Fibroblast of lung (primary cell): ENCODE measurements at regions not wholly inside any gene's neighbourhood (a gene's known extent, or its start where the extent isn't known, plus 50 kb on each side); places are given as distances from the start of the nearest gene placed in this dataset.

Source experiments
- DNase-seq, 2 donors: peaks; one replicate each; pipeline versions ENCODE4 v3.0.0 to v3.0.0-alpha.2; 2010; ENCODE audit warnings: low read depth in 2 of 2
- H2AFZ ChIP-seq: 2 replicates; pipeline ENCODE4 v1.5.1; 2012; ENCODE audit warnings: low read length, control low read depth, inconsistent platforms
- H3K27ac ChIP-seq: 2 replicates; pipeline ENCODE4 v1.5.1; 2011; ENCODE audit warnings: low read length, control low read depth; ENCODE audit not compliant: insufficient read depth
- H3K27me3 ChIP-seq: 2 replicates; pipeline ENCODE4 v1.5.1; 2011; ENCODE audit warnings: mild to moderate bottlenecking, low read length; ENCODE audit not compliant: control insufficient read depth, insufficient read depth
- H3K36me3 ChIP-seq: 2 replicates; pipeline ENCODE4 v1.5.1; 2011; ENCODE audit warnings: low read length; ENCODE audit not compliant: control insufficient read depth, insufficient read depth
- H3K4me1 ChIP-seq: 2 replicates; pipeline ENCODE4 v1.5.1; 2011; ENCODE audit warnings: low read length; ENCODE audit not compliant: control insufficient read depth, insufficient read depth; ENCODE audit errors: extremely low read depth
- H3K4me2 ChIP-seq: 2 replicates; pipeline ENCODE4 v1.5.1; 2011; ENCODE audit warnings: low read length, control low read depth; ENCODE audit not compliant: insufficient read depth; ENCODE audit errors: extremely low read depth
- H3K4me3 ChIP-seq, 4 experiments: fragments of 200-600 bp in 1 of 4; sonication (generic) in 1 of 4; replicated peaks in 1 of 4; 2 replicates each; pipeline ENCODE4 v1.5.1; 2011 to 2016; ENCODE audit warnings: low read length in 4 of 4, low read depth in 3 of 4, mild to moderate bottlenecking in 3 of 4, control low read depth in 2 of 4, inconsistent platforms in 1 of 4, mixed read lengths in 1 of 4; ENCODE audit not compliant: insufficient read depth in 1 of 4; ENCODE audit errors: control extremely low read depth in 1 of 4
- H3K79me2 ChIP-seq: 2 replicates; pipeline ENCODE4 v1.5.1; 2012; ENCODE audit warnings: mild to moderate bottlenecking, low read length, inconsistent platforms; ENCODE audit not compliant: control insufficient read depth, insufficient read depth
- H3K9ac ChIP-seq: 2 replicates; pipeline ENCODE4 v1.5.1; 2011; ENCODE audit warnings: mild to moderate bottlenecking, low read length, control low read depth; ENCODE audit not compliant: insufficient read depth
- H3K9me3 ChIP-seq: 2 replicates; pipeline ENCODE4 v1.5.1; 2012; ENCODE audit warnings: low read depth, low read length; ENCODE audit not compliant: control insufficient read depth, insufficient read depth
- H4K20me1 ChIP-seq: 2 replicates; pipeline ENCODE4 v1.5.1; 2011; ENCODE audit warnings: low read length; ENCODE audit not compliant: control insufficient read depth, insufficient read depth; ENCODE audit errors: extremely low read depth
- CTCF ChIP-seq, 2 donors: IDR thresholded peaks in 1 of 2; conservative IDR thresholded peaks in 1 of 2; 1 replicate in 1 of 2; 2 replicates in 1 of 2; pipeline ENCODE4 v1.5.1; 2011 to 2012; ENCODE audit warnings: low read length in 2 of 2, control low read depth in 1 of 2, inconsistent platforms in 1 of 2, low read depth in 1 of 2, mild to moderate bottlenecking in 1 of 2
- EZH2 ChIP-seq: IDR thresholded peaks from 2 replicates; pipeline ENCODE4 v1.5.1; 2012; ENCODE audit warnings: low read length, control low read depth, mild to moderate bottlenecking; ENCODE audit errors: missing control alignments

GRCh38 chr11:127191261-127191660, 190.7 kb upstream of the KIRREL3 start:
- no peak for TF ChIP-seq EZH2
- no peak for TF ChIP-seq CTCF (conservative IDR thresholded peaks at IDR 0.05 in 1 of 2, IDR thresholded peaks at IDR 0.05 in 1 of 2; ENCODE audit: low read depth in 1 of 2, low read length in 2 of 2)
- Histone ChIP-seq H3K27ac (no peak overlapping the region), H3K4me1 (no peaks in the 10 kb centered on the region), H4K20me1 (no peaks in the 10 kb centered on the region), H3K79me2 (no peaks in the 10 kb centered on the region), H3K9ac (no peak overlapping the region), H3K9me3 (no peaks in the 10 kb centered on the region), H3K36me3 (no peaks in the 10 kb centered on the region), H3K4me2 (no peak overlapping the region), H2AFZ (no peak overlapping the region), H3K4me3 (no peak overlapping the region), H3K27me3 (no peaks in the 10 kb centered on the region)
- DNase-seq, result no peak

- Histone ChIP-seq H3K27me3 (no peaks in the 10 kb centered on the region), H3K4me2 (no peak overlapping the region), H3K79me2 (no peaks in the 10 kb centered on the region), H4K20me1 (no peaks in the 10 kb centered on the region), H3K4me3 (no peak overlapping the region), H3K9me3 (no peaks in the 10 kb centered on the region), H3K4me1 (no peaks in the 10 kb centered on the region), H3K9ac (no peak overlapping the region), H3K36me3 (no peaks in the 10 kb centered on the region), H2AFZ (no peak overlapping the region), H3K27ac (no peak overlapping the region)
- TF ChIP-seq EZH2 (no peak), CTCF (conservative IDR thresholded peaks at IDR 0.05 in 1 of 2, IDR thresholded peaks at IDR 0.05 in 1 of 2; ENCODE audit: low read depth in 1 of 2, low read length in 2 of 2) (no peak)
- DNase-seq, result no peak
These were observed 182.1 kb upstream of the KIRREL3 start for GRCh38 chr11:127182586-127183203.

- Histone ChIP-seq H3K9me3 (no peaks in the 10 kb centered on the region), H3K79me2 (no peaks in the 10 kb centered on the region), H2AFZ (no peak overlapping the region), H3K9ac (no peak overlapping the region), H3K27ac (no peak overlapping the region), H3K4me3 (no peak overlapping the region), H3K36me3 (no peaks in the 10 kb centered on the region), H3K4me1 (no peaks in the 10 kb centered on the region), H3K27me3 (no peaks in the 10 kb centered on the region), H3K4me2 (no peak overlapping the region), H4K20me1 (no peaks in the 10 kb centered on the region)
- TF ChIP-seq CTCF (conservative IDR thresholded peaks at IDR 0.05 in 1 of 2, IDR thresholded peaks at IDR 0.05 in 1 of 2; ENCODE audit: low read depth in 1 of 2, low read length in 2 of 2), result no peak
- no peak for TF ChIP-seq EZH2
- no peak for DNase-seq
These were observed 156.7 kb upstream of the KIRREL3 start for GRCh38 chr11:127157225-127157624.
